GM18519 (cell line): ENCODE measurements at regions not wholly inside any gene's neighbourhood (a gene's known extent, or its start where the extent isn't known, plus 50 kb on each side); places are given as distances from the start of the nearest gene placed in this dataset.
"Not testable (repeated sequence)": the region's sequence is repeated elsewhere in the genome, so short reads cannot be mapped to it uniquely, and the experiment has no call there.

Source experiments
- ATAC-seq: cut with Tn5 transposase; IDR thresholded peaks from one replicate; pipeline ENCODE4 v1.9.1; 2021; ENCODE audit warnings: mild to moderate bottlenecking, moderate library complexity; ENCODE audit not compliant: unreplicated experiment, low FRiP score

DNA sequence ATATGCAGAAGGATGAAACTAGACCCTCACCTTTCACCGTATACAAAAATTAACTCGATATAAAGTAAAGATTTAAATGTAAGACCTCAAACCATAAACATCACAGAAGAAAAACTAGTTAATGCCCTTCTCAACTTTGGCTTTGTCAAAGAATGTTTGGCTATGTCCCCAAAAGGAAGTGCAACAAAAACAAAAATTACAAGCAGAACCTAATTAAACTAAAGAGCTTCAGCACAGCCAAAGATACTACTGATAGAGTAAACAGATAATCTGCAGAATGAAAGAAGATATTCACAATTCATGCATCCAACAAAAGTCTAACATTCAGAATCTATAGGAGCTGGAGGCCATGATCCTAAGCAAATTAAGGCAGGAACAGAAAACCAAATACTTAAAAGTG, 824.6 kb upstream of the NEGR1 start:
- no peak for ATAC-seq

DNA sequence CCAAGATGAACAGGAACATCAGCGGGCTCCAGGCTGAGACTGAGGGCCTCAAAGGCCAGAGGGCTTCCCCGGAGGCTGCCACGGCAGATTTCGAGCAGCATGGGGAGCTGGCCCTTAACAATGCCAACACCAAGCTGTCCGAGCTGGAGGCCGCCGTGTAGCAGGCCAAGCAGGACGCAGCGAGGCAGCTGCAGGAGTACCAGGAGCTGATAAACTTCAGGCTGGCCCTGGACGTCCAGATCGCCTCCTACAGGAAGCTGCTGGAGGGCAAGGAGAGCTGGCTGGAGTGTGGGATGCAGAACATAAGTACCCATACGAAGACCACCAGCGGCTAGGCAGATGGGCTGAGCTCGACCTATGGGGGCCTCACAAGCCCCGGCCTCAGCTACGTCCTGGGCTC, 823.4 kb upstream of the NEGR1 start:
- ATAC-seq: no peak

DNA sequence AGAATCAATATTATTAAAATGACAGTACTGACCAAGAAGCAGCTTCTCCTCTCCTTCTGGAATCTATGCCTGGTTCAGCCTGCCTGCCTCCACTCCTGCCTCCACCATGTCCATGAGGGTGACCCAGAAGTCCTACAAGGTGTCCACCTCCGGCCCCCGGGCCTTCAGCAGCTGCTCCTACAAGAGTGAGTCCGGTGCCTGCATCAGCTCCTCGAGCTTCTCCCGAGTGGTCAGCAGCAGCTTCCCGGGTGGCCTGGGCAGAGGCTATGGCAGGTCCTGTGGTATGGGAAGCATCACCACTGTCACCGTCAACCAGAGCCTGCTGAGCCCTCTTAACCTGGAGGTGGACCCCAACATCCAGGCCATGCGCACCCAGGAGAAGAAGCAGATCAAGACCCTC, 822.4 kb upstream of the NEGR1 start:
- ATAC-seq: no peak

DNA sequence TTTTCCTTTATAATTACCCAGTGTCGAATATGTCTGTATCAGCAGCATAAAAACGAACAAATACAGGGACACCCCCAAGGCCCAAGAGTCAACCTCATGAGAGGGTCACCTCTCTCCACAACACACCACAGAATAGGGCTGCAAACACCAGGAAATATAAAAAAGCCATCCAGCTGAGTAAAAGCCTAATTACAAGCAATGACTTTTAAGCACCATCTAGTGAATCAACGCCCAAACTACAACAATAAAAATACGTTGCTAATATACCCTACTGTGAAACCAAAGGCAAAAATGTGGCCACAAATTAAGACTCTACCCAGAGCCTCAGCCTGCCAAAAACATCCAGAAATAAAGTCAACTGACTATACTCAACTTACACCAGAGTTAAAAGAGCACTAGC, 817.9 kb upstream of the NEGR1 start:
- ATAC-seq: no peak

DNA sequence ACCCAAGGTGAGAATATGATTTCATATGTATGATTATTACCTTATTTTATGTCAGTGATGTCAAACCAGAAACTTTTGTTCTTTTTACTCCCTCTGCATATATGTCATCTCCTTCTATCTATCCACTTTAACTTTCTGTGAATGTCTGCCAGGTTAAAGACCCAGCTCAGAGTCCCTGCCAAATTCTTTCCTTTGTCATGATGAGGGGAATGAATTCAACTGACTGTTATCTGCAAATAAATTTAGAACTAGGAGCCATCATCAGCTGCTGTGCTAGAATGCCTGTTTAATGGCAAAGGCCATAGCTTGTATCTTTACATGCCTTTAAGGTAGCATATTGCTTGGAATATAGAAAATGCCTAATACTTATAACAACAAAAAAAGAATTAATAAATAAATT, 815.6 kb upstream of the NEGR1 start:
- ATAC-seq: no peak

DNA sequence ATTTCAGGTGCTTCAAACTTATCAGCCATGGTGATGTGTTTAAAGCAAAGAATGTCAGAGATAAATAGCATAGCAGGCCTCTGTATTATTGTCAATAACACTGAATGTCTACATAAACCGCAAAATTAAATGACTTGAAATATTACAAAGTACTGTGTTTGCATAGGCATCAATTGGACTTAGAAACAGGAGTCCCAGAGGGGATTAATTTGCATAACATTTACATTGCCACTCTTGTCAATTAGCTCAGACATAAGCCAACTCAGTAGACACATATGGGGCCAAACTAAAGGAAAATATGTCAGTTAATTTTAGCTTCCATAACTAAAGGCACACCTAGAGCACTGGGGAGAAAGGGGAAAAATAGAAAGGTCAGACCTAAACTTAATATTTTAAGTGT, 814.5 kb upstream of the NEGR1 start:
- ATAC-seq: no peak

DNA sequence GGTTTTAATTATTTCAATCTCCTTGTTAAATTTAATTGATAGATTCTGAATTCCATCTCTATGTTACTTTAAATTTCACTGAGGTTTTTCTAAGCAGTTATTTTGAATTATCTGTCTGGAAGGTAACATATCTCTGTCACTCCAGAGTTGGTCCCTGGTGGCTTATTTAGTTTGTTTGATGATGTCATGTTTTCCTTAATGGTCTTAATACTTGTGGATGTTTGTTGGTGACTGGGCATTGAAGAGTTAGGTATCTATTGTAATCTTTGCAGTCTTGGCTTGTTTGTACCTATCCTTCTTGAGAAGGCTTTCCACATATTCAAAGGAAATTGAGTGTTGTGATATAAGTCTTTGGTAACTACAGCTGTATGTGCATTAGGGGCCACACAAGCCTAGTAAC, 810.0 kb upstream of the NEGR1 start:
- no peak for ATAC-seq

DNA sequence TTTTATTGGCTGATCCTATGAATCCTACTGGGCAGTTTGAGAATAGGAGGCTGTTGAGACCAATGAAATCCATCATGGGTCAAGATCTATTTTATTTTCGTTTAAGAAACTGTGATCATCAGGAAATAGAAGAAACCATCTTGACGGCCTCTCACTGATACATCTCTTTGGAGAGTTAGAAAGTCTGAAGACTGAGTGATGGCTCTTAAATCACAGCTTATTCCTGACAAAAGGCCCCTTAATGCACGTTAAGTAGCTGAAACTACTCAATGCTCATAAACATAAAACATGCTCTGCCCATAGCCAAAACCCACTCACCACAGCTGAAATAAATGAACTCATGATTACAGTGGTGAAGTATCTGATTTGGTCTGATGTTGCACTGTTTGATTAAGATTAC, 784.5 kb upstream of the NEGR1 start:
- no peak for ATAC-seq

DNA sequence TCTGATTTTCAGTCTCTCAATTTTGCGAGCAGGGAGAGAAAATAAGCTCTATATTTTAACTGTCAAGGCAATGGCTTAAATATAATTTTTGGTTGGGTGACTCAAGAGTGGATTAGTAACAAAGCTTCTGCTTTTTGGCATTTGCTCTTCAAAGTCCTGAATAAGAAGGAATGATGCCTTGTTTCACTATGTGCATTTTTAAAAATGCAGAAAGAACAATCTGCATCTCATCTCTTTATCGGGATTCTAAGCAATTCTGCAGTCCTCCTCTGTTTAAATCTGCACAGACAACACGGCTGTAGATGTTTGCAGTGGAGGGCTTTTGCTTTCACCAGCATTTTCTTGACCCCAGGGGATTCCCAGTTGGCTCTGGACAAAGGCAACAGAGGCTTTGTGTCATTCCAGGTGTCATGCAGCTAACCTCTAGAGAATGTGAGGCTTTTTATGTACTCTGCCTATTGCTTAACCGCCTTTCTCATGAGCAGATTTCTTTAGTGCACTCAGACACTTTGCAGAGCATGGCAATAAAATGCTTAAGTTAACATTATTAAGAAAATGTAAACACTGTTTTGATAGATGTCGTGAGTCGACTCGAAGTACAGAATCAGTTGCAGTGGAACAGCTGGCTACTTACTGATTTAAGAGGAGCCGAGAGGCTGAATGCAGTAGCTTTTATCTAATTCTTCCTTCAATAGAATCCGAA, 783.2 kb upstream of the NEGR1 start:
- no peak for ATAC-seq

DNA sequence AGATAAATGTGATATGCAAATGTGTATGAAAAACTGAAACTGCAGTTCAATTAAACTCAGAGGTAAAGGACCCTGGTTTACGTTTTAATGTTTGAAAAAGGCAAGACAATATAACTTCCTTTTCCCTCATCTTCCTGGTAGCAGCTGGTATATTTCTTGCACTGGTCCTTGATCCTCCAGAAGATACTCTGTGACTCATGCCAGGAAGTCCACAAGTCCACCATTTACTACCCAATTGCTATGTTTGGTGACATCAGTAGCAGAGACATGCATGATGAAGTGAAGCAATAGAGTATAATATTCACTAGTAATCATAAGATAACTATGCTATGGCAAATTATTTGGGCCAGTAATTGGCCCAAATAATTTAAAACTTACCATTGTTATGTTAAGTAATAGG, 774.5 kb upstream of the NEGR1 start:
- no peak for ATAC-seq

DNA sequence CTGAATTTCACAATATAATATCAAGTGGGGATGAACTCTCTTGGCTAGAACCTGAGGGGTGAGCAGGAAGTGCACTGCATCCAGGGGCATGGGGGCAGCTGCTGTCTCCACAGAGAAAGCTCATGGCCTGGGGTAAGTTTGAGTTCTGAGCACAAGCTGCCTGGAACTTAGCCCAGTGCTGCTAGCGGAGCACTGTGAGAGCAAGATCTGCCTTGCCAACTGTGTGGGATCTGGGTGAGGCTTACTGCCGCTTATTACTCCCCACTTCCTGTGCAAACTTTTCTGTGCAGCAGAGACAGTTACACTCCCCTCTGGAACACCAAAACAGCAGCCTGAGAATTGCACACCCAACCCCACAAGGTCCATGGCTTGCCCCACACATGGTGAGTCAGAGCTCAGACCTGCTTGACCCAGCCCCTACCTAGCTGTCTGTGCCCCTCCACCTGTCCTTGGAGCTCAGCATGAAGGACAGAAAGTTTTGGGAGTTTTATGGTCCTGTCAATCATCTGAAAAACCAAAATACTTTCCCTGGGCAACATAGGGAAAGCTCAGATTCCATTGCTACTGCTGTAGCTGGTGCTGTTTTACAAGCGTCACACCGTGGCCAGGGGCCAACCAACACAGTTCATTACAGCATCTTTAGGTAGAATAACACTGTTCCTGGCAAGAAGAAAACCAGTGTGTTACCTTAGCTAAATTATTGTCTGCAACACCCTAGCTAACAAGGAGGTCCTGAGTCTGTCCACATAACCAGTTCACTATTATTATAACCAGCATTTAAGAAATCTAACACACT, 762.1 kb upstream of the NEGR1 start:
- no peak for ATAC-seq

DNA sequence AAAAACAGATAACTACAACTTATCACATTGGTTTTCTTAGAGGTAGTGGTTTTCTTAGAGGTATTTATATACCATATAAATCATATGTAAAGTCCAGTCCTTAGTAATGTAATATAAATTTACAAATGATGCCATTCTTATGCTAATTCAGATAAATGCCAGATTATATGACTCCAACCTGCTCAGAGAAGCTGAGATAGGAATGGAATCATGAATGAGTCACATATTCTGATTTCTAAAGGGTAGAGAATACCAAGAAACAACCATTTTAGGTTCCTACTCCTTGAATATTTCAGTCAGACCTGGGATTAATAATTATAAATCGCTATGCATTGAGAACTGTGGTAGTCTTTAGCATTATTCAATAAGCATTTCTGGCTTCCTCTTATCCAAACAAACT, 760.1 kb upstream of the NEGR1 start:
- ATAC-seq: no peak

DNA sequence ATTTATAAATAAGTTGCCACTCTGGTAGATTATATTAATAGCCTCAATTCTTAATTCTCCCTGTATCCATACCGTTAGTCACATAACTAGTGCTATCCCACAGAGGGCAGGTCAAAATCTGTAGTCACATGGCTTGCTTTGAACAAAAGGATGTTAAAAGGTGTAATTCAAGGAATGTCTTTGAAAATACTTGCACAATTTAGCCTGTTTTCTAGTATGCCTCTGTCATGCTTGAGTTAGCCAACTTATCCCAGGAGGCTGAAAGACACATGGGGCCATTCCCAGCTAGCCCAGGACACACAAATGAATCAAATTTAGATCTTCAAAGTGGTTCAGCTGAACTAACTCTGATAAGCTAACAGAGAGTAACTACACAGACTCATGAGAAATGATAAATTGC, 758.5 kb upstream of the NEGR1 start:
- ATAC-seq: no peak

DNA sequence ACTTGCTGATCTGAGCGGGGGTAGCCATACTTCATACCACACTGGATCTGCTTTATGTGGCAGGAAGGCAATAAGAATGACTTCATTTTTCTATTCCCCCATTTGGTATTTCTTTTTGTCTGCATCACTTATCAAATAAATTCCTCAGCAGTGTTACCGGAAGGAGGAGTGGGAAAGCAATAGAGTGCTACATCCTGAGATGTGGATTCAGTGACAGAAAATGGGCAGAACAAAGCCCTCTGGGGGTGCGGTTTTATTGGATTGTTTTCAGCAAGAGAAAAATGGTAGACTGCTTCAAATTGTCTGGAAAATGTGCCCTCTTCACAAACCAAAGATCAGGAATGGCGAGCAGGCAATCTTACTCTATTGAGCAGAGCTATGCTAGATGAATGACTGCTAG, 751.9 kb upstream of the NEGR1 start:
- ATAC-seq: no peak

DNA sequence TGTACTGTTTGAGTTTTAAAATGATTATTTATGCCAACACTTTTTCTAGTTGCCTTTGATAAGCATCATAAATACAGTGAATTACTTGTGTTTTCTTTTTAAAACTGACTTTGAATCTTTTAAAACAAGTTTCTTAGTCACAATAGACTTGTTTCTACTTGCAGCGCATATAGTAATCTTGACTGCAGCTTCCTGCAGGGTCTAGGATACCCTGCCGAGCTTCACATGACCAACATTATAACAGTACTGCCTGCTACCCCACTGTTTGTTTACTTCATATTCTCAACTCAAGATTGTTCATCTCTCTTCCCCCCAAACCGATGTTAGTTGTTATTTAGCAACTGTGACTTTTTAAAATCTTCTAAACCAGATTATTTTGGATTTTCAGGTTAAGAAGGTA, 751.3 kb upstream of the NEGR1 start:
- no peak for ATAC-seq

DNA sequence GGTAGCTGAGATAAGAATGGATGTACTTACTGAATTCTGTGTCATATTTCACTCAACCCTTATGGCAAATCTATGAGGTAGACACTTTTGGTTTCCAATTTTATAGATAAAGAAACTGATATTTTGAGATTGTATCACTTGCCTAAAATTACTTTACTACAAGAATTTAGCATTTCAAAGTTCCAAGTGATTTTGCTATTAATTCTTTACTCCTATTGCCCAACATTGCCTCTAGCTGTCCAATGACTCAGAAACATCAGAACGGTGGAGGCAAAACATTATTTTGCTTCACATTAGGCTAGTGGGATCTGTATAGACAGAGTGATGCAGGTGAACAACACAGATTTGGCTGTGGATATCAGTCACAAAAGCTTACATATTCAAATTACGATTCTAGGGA, 747.2 kb upstream of the NEGR1 start:
- no peak for ATAC-seq

DNA sequence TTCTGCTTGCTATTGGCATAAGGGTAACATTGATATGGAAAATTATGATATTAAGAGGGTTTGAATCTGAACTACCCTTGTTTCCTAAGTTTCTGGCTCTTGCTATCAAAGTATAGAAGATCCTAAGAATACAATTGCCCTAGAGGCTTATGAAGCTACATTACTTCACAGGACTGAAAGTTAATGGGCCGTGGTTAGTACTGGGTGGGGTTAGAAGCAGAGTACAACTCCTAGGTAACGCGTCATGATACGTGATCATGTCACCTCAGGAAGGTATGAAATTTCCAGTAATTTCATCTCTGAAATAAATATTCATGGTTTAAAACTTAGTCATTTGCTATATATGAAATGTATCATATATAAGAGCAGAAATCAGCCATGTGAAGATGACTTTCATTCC, 743.8 kb upstream of the NEGR1 start:
- ATAC-seq: no peak

DNA sequence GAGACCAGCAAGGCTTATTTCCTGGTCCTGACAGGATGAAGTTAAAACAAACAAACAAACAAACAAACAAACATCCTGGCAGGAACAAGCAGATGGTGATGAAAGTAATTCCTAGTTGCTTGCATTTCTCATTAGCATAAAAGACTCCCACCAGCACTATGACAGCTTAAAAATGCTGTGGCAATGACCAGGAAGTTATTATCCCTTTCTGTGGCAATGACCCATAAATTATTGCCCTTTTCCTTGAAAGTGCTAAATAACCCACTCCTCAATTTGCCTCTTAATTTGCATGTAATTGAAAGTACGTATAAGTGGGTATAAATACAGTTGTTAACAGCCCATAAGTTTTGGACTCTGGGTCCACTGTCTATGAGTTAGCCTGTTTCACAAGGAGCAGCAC, 727.6 kb upstream of the NEGR1 start:
- no peak for ATAC-seq

DNA sequence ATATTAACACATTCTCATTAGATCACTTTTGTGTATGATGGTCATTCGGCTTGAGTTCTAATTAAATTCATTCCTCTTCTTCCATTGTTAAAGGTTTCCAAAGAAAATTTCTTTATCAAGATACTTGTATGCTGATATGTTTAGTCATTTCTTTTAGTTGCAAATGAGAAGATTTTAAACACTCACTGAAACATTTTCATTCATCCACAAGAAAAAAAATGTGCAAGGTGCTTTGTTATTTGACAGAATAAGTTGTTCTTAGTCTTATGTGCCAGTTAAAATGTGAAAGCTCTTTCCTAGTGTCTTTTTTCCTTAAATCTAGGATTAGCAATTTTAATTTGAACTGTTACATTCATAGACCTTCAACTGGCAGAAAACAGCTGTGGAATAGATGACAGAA, 727.0 kb upstream of the NEGR1 start:
- no peak for ATAC-seq

DNA sequence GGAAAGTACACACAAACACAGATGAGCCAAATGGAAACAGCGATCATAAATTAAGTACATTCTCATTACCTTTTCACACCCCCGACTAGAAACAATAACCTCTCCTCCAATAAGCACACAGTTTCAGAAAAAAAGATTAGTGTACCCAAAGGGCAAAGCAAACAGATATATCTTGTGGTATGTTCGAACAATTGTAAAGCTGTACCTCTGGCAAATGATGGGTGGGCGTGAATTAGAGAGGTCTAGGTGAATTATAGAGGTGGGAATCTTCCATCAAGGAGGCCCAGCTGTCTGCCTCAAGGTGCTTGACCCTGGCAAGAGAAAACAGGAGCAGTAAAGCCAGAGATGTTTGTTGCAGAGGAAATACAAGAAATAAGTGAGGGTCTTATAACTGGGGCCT, 715.3 kb upstream of the NEGR1 start:
- ATAC-seq: no peak

DNA sequence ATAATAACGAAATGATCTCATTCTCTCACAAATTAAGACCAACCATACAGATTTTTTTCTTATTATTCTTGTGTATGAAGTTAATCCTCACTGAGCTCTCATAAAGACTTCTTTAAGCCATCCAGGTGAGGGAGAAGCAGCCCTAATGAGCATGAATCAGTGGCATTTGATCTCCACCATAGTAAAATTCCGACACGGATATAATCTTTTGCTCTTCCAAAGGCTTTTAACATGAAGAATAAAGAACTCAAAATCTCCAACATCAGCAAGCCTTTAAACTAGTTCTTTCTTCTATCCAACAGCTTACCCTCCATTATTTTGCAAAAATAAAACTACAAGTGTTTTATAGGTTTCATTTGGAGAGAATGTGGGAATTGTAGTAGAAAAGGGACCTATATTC, 714.7 kb upstream of the NEGR1 start:
- ATAC-seq: no peak

DNA sequence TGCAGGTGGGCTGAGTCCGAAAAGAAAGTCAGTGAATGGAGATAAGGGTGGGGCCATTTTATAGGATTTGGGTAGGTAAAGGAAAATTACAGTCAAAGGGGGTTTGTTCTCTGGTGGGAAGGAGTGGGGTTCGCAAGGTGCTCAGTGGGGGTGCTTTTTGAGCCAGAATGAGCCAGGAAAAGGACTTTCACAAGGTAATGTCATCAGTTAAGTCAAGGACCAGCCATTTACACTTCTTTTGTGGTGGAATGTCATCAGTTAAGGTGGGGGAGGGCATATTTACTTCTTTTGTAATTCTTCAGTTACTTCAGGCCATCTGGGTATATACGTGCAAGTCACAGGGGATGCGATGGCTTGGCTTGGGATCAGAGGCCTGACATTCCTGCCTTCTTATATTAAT, 705.5 kb upstream of the NEGR1 start:
- not testable (repeated sequence) for ATAC-seq
